Hepatic stellate cell (primary cell): ENCODE measurements at regions not wholly inside any gene's neighbourhood (a gene's known extent, or its start where the extent isn't known, plus 50 kb on each side); places are given as distances from the start of the nearest gene placed in this dataset.
A peak's percentile ranks its signal among the peaks of the same experiment; 100 is the strongest.
"Not testable (repeated sequence)": the region's sequence is repeated elsewhere in the genome, so short reads cannot be mapped to it uniquely, and the experiment has no call there.

Source experiments
- DNase-seq: peaks from one replicate; pipeline ENCODE4 v3.0.0; 2011; ENCODE audit warnings: low spot score

GRCh38 chr2:12543978-12544558 is 172.7 kb upstream of the TRIB2 start:
- DNase-seq: no peak

DNA sequence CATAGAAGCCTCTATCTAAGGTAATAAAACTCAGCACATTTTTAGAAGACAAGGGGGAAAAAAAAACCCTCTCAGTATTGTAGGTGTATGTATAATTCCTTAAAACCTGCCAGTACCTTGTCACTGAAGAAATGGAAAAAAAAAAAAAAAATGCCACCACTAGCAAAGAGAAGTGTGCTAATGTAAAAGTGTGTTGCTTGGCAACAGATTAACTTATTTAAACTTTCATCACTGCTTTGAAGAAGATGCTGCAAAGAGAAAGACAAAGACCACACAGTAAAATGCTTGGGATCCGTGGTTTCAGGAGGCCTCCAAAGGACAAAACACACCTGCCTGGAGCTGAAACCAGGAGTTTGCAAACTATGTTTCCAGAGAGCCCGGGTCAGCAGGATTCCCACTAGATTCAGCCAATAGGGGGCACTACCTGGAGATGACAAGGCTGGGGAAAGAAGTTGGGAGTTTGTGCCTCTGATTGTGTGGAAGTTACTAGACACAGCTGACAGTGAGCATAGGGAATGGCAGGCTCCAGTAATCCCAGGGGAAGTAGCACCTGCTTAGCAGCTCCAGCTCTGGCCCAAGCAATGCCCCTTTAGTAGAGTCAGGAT is 169.1 kb upstream of the TRIB2 start:
- DNase-seq: no peak

DNA sequence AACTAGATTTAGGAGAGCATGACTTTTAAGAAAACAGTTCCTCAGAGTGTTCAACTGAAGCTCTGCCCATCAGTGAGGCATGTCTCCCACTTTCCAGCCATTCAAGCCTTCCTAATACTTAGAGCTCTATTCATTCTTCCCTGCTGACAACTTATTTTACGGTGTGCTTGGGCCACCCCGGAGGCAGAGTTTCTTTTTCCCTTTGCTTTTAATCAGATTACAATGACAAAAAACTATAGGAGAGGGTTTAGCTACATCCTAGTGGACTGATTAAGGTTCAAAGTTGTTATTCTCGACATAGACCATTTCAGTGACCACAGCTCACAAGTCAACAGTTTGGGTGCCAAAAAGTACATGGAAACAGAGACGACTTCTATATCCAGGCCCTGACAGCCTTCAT is 167.8 kb upstream of the TRIB2 start:
- DNase-seq: no peak

DNA sequence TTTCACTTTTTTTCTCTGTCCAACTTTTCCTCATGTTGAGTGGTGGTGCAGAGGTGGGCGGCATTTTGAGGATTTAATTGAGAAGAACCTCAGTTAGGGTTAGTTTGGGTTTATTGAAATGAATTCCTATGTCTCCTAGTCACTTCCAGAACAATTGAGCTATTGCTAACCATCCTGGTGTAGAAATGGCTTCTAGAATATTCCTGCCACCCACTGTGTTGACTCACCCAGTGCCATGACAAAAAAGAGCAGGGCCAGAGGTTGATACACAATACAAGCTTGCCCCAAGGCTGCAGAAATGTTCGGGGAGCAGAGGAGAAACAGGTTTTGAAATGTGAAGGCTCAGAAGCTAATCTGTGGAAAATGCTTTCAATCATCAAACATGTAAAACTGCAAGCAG is 167.1 kb upstream of the TRIB2 start:
- DNase-seq: no peak

GRCh38 chr2:12552092-12552491 is 164.6 kb upstream of the TRIB2 start:
- no peak for DNase-seq

DNA sequence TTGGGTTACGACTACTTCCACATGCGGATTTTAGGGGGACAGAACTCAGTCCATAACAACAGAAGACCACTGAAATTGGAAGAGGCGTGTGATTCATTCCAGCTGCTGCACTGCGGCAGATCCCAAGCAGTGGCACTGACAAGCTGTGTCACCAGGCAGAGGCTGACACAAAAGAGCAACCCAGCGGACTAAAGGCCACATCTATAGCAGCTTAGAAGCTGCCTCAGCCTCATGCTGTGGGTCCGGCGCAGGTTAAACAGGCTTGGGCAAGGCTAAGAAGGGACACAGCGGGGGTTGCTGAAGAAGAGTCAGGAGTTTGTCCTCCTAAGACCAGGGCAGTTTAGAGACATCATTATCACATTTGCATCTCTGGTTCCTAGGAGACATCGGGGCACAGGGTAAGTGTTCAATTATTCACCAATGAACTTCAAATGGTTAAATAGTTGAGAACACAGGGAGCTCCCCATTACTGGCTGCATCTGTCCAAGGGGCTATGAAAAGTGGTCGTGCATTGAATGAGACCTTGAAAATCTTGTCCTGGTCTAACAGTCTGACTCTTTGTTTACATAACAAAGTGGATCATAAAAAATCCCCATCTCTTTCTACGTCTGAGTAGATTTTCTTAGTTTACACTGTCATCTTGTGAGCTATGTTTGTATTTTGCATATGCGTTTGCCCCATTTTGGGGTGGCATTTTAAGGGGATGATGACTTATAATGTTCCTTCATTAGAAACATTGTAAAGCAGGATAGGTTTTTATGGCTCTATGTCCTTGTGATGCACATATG is 162.3 kb upstream of the TRIB2 start:
- DNase-seq: no peak

- peak; percentile 47 for DNase-seq
Observed at GRCh38 chr2:12555012-12555645, 161.6 kb upstream of the TRIB2 start.

DNA sequence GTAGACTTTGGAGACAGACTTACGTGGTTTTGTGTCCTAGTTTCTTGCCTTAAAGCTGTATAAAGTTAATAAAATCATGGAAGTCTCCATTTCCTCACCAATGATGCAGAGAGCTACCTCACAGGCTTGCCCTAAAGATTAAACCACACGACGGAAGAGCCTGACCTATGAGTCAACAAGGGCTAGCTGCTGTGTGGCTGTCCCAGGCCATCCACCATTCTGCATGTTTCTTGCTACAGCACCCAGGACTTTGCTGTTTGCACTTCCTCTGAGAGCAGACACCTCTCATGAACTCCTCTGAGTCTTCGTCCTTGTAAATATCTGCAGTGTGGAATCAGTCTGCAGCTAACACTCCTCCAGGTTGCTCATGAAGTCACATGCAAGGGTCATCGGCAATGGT is 160.0 kb upstream of the TRIB2 start:
- DNase-seq: peak; percentile 63

DNA sequence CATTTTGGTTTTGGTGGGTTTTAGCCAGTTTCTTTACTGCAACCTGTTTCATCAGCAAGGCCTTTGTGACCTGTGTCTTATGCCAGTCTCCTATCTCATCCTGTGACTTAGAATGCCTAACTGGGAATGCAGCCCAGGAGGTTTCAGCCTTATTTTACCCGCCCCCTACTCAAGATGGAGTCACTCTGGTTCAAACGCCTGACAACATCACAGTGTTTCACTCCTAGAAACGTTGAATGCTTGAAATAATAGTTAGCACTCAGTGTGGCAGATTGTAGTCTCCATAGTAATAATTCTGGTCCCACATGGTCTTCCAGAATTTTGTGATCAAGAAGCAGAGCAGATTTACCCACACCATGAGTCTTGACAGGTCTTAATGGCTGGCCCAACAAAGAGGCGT is 159.0 kb upstream of the TRIB2 start:
- DNase-seq: no peak

GRCh38 chr2:12558519-12558918 is 158.2 kb upstream of the TRIB2 start:
- no peak for DNase-seq

DNA sequence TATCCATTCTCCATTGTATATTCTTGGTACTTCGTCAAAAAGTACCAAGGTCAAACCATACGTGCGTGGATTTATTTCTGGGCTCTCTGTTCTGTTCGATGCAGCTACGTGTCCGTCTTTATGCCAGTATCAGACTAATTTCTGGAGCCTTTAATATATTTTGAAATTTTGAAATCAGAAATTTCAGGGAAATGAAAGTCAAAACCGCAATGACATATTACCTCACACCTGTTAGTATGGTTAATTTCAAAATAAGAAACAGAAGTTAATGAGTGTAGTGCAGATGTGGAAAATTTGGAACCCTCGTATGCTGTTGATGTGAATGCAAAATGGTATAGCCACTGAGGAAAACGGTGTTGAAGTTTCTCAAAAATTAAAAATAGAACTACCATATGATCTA is 156.1 kb upstream of the TRIB2 start:
- DNase-seq: no peak

- DNase-seq: no peak
Observed at GRCh38 chr2:12567411-12567810, 149.3 kb upstream of the TRIB2 start.

GRCh38 chr2:12569510-12569909 is 147.2 kb upstream of the TRIB2 start:
- DNase-seq: not testable (repeated sequence)

GRCh38 chr2:12569929-12570328 is 146.8 kb upstream of the TRIB2 start:
- DNase-seq: not testable (repeated sequence)

GRCh38 chr2:12577091-12577490 is 139.6 kb upstream of the TRIB2 start:
- DNase-seq: no peak

DNA sequence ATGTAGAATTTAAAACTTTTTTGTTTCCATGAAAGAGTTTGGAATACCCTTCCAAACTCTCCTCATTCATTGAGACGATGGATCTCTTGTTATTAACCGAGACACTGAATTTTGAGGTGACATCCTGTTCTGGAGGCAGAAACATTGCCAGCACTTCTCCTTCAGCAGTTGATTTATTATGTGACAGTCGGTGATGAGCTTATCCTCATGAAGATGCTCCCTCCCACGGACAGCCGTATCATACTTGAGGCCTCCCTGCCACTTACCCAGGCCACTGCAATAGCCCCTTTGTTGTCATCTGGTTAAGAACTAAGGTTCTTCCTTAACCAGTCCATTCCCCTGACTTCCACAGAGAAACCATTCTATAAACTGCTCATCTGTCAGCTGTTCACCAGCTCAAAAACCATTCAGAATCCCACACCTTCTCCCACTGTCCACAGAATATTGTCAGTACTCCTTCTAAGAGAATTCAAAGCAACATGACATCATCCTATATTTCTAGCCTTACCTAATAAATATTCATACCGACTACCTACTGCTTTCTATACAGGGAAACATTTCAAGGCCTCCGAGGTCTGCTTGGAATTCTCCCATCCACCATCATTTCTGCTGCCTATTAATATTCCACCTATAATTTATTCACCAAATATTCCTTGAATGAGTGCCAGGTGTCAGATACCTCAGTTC is 139.0 kb upstream of the TRIB2 start:
- no peak for DNase-seq

DNA sequence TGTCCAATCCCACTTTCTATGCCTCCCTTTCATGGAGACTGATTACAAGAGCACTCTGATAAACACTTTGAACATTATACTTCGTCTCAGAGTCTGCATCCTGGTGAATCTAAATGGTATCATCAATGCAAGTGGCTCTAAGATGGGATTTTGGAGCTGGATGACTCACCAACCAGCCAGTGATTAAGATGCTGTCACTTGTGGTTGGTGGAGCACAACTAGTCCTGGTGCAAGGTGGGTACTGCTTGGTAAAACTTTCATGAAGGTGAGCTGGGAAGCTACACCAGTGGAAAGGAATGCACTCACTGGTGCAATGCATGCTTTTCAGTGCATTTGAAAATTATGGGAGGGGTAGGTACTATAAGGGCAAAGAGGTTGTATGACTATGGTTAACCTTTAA is 137.7 kb upstream of the TRIB2 start:
- no peak for DNase-seq

- no peak for DNase-seq
Observed at GRCh38 chr2:12584338-12584737, 132.4 kb upstream of the TRIB2 start.

DNA sequence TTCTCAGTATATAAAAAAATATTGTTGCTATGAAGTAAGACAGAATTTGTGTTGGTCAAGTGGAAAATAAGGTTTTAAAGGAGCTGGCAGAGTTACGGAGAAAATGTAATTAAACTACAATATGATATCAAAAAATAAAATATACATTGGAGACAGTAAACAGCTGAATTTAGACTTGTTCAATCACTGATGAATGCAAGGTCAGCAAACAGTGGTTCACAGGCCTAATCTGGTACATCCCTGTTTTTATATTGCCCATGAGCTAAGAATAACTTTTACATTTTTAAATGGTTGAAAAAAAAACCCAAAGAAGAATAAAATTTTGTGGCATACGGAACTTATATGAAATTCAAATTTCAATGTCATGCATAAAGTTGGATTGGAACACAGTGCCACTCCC is 131.0 kb upstream of the TRIB2 start:
- no peak for DNase-seq

DNA sequence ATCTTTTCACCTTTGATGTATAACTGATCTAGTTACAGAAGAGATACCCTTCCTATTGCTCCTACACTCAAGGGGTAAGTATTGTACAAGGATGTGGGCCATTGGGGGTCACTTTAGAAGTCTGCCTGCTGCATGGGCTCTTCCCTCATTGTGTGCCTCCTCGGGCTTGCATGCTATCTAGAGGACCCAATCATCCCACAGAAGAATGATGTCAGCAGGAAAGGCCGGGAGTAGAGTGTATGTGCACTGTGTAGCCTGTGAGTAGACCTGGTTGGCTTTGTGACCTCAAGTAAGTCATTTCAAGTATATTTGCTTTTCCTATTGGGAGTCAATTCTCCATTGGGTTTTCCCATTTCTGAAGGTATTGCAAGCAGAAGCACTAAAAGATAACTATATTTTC is 129.5 kb upstream of the TRIB2 start:
- no peak for DNase-seq

GRCh38 chr2:12587729-12588522 is 128.8 kb upstream of the TRIB2 start:
- DNase-seq: peak; percentile 65

DNA sequence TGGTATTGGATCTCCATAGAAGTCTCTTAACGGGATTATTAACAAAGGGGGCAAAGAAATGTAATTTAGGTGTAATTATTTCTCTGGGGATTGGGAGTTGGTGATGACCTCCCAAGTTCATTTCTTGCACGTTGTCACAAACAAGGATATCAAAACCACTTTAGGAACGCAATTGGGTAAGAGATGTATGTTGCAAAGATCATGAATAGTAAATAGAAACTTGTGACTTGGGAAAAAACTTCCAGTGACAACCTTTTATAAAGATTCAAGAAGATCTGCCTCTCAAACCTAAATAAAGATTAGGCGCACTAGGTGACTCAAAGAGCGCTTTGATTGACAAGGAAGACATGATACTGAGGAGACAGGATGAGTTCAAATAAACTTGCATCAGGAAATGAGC is 127.8 kb upstream of the TRIB2 start:
- no peak for DNase-seq
